KMS-11 (cell line): ENCODE measurements at regions not wholly inside any gene's neighbourhood (a gene's known extent, or its start where the extent isn't known, plus 50 kb on each side); places are given as distances from the start of the nearest gene placed in this dataset.
"Not testable (repeated sequence)": the region's sequence is repeated elsewhere in the genome, so short reads cannot be mapped to it uniquely, and the experiment has no call there.

Experiments
- H2AFZ ChIP-seq: fragments of 200-600 bp; sonication (generic); 2 replicates; pipeline ENCODE4 v1.6.1; 2016; ENCODE audit warnings: antibody characterized with exemption, mixed run types, low read depth
- H3K27ac ChIP-seq: fragments of 200-600 bp; sonication (generic); 2 replicates; pipeline ENCODE4 v1.6.1; 2016; ENCODE audit warnings: mild to moderate bottlenecking, mixed run types
- H3K27me3 ChIP-seq: fragments of 200-600 bp; sonication (generic); 2 replicates; pipeline ENCODE4 v1.6.1; 2017; ENCODE audit warnings: mild to moderate bottlenecking, low read depth, mixed run types, moderate library complexity; ENCODE audit not compliant: insufficient read depth
- H3K36me3 ChIP-seq: fragments of 200-600 bp; sonication (generic); 2 replicates; pipeline ENCODE4 v1.6.1; 2017; ENCODE audit warnings: mild to moderate bottlenecking, mixed run types; ENCODE audit not compliant: insufficient read depth
- H3K4me1 ChIP-seq: fragments of 200-600 bp; sonication (generic); 2 replicates; pipeline ENCODE4 v1.6.1; 2016; ENCODE audit warnings: mild to moderate bottlenecking, low read depth, mixed run types; ENCODE audit not compliant: poor library complexity, severe bottlenecking
- H3K4me2 ChIP-seq: fragments of 200-600 bp; sonication (generic); 2 replicates; pipeline ENCODE4 v1.7.0; 2016; ENCODE audit warnings: mild to moderate bottlenecking, mixed run types
- H3K4me3 ChIP-seq: fragments of 200-600 bp; sonication (generic); IDR thresholded peaks from 2 replicates; pipeline ENCODE4 v1.6.1; 2017; ENCODE audit warnings: low read depth, low read length, mixed read lengths; ENCODE audit not compliant: insufficient read depth
- H3K79me2 ChIP-seq: fragments of 200-600 bp; sonication (generic); 2 replicates; pipeline ENCODE4 v1.6.1; 2016; ENCODE audit warnings: low read depth, mixed run types; ENCODE audit not compliant: insufficient read depth
- H3K9ac ChIP-seq: fragments of 200-600 bp; sonication (generic); 2 replicates; pipeline ENCODE4 v1.6.1; 2016; ENCODE audit warnings: mild to moderate bottlenecking, mixed run types
- H4K20me1 ChIP-seq: fragments of 200-600 bp; sonication (generic); 2 replicates; pipeline ENCODE4 v1.6.1; 2016; ENCODE audit warnings: mild to moderate bottlenecking, mixed run types; ENCODE audit not compliant: insufficient read depth
- CTCF ChIP-seq: fragments of 200-600 bp; sonication (generic); conservative IDR thresholded peaks from 2 replicates; pipeline ENCODE4 v1.6.1; 2017; ENCODE audit warnings: low read depth, mild to moderate bottlenecking, antibody characterized with exemption, low read length, moderate library complexity, mixed read lengths

GRCh38 chr4:126766241-126766640 lies 866.5 kb upstream of the INTU start:
- Histone ChIP-seq H3K4me2 (no peak overlapping the region), H3K27me3 (no peaks in the 10 kb centered on the region), H2AFZ (no peak overlapping the region), H3K4me3 (no peak overlapping the region), H3K9ac (no peak overlapping the region), H3K27ac (no peak overlapping the region), H4K20me1 (no peaks in the 10 kb centered on the region), H3K4me1 (no peaks in the 10 kb centered on the region), H3K36me3 (no peaks in the 10 kb centered on the region), H3K79me2 (no peaks in the 10 kb centered on the region)
- no peak for TF ChIP-seq CTCF

GRCh38 chr4:126768338-126768737 lies 864.4 kb upstream of the INTU start:
- no peak overlapping the region for H3K4me3 ChIP-seq

GRCh38 chr4:126770811-126771553 lies 861.8 kb upstream of the INTU start:
- H3K36me3 ChIP-seq, H3K27me3 ChIP-seq, H3K79me2 ChIP-seq, H3K9ac ChIP-seq, H3K4me3 ChIP-seq, H2AFZ ChIP-seq, H4K20me1 ChIP-seq, H3K27ac ChIP-seq, H3K4me2 ChIP-seq: not testable (repeated sequence)
- H3K4me1 ChIP-seq, result peaks cover 13% of the 10 kb centered on the region

More at GRCh38 chr4:126768338-126768737, 864.4 kb upstream of the INTU start:
- Histone ChIP-seq H3K79me2 (no peaks in the 10 kb centered on the region), H3K9ac (no peak overlapping the region), H3K27me3 (no peaks in the 10 kb centered on the region), H4K20me1 (no peaks in the 10 kb centered on the region), H3K36me3 (no peaks in the 10 kb centered on the region), H3K4me2 (no peak overlapping the region), H3K27ac (no peak overlapping the region), H3K4me1 (no peaks in the 10 kb centered on the region), H2AFZ (no peak overlapping the region)
- TF ChIP-seq CTCF, result no peak

- not testable (repeated sequence) for H3K27me3 ChIP-seq, H3K4me2 ChIP-seq, H3K9ac ChIP-seq, H3K79me2 ChIP-seq, H2AFZ ChIP-seq, H3K4me3 ChIP-seq, H3K27ac ChIP-seq, H3K36me3 ChIP-seq, H4K20me1 ChIP-seq
- H3K4me1 ChIP-seq, result peaks cover 18% of the 10 kb centered on the region
Measured at GRCh38 chr4:126771618-126772017, 861.1 kb upstream of the INTU start.

GRCh38 chr4:126772662-126773061 lies 860.1 kb upstream of the INTU start:
- no peak overlapping the region for H2AFZ ChIP-seq
- H3K9ac ChIP-seq, result no peak overlapping the region
- H3K79me2 ChIP-seq, result no peaks in the 10 kb centered on the region
- H3K4me2 ChIP-seq, result no peak overlapping the region
- no peaks in the 10 kb centered on the region for H3K27me3 ChIP-seq
- no peak overlapping the region for H3K27ac ChIP-seq
- no peaks in the 10 kb centered on the region for H3K36me3 ChIP-seq
- peaks cover 18% of the 10 kb centered on the region for H3K4me1 ChIP-seq
- no peaks in the 10 kb centered on the region for H4K20me1 ChIP-seq
- TF ChIP-seq CTCF, result no peak
- H3K4me3 ChIP-seq, result no peak overlapping the region
